Heart left ventricle (tissue), 16 donors: ENCODE measurements at regions not wholly inside any gene's neighbourhood (a gene's known extent, or its start where the extent isn't known, plus 50 kb on each side); places are given as distances from the start of the nearest gene placed in this dataset.

Experiments used
- ATAC-seq, 4 donors: fragments of 200-7000 bp; cut with Tn5 transposase; one replicate each; pipeline ENCODE4 v1.9.1; 2020 to 2022; ENCODE audit warnings: moderate library complexity in 4 of 4, mild to moderate bottlenecking in 3 of 4, moderate number of reproducible peaks in 1 of 4
- DNase-seq, 5 donors: peaks; one replicate each; pipeline ENCODE4 v3.0.0-alpha.2; 2020
- H3K27ac ChIP-seq, 12 donors: fragments of 200-600 bp; sonication (generic) in 4 of 12; one replicate each; pipeline versions ENCODE4 v1.5.0 to v1.8.0; 2016 to 2022; ENCODE audit warnings: mild to moderate bottlenecking in 2 of 12
- H3K27me3 ChIP-seq, 9 donors: fragments of 200-600 bp; sonication (generic) in 2 of 9; one replicate each; pipeline versions ENCODE4 v1.5.1 to v1.8.0; 2016 to 2022; ENCODE audit warnings: mild to moderate bottlenecking in 3 of 9
- H3K36me3 ChIP-seq, 9 donors: fragments of 200-600 bp; sonication (generic) in 2 of 9; one replicate each; pipeline versions ENCODE4 v1.5.0 to v1.8.0; 2018 to 2022; ENCODE audit warnings: mild to moderate bottlenecking in 2 of 9
- H3K4me1 ChIP-seq, 12 donors: fragments of 200-600 bp; sonication (generic) in 4 of 12; one replicate each; pipeline versions ENCODE4 v1.5.0 to v1.8.0; 2016 to 2022; ENCODE audit warnings: mild to moderate bottlenecking in 3 of 12
- H3K4me3 ChIP-seq, 12 donors: fragments of 200-600 bp; sonication (generic) in 4 of 12; one replicate each; pipeline versions ENCODE4 v1.5.0 to v1.8.0; 2017 to 2022; ENCODE audit warnings: mild to moderate bottlenecking in 9 of 12, moderate library complexity in 4 of 12
- H3K9me3 ChIP-seq, 12 donors: fragments of 200-600 bp; sonication (generic) in 4 of 12; one replicate each; pipeline versions ENCODE4 v1.5.0 to v1.8.0; 2016 to 2022; ENCODE audit warnings: mild to moderate bottlenecking in 1 of 12
- CTCF ChIP-seq, 12 donors: fragments of 200-600 bp; sonication (generic) in 4 of 12; IDR thresholded peaks; one replicate each; pipeline versions ENCODE4 v1.5.0 to v1.8.0; 2018 to 2022; ENCODE audit warnings: antibody characterized with exemption in 12 of 12, mild to moderate bottlenecking in 5 of 12
- POLR2A ChIP-seq, 2 donors: fragments of 450-650 bp; IDR thresholded peaks; one replicate each; pipeline ENCODE4 v1.6.1; 2017; ENCODE audit warnings: antibody characterized with exemption in 2 of 2, mild to moderate bottlenecking in 2 of 2, moderate library complexity in 2 of 2
- WGBS, 4 donors: extraction: QIAGEN DNeasy Blood & Tissue Kit in 2 of 4; methylation state at CpG; one replicate each; pipeline versions ENCODE4 v1.1.5 to v1.1.7; 2013 to 2018; 5-methylcytosine and 5-hydroxymethylcytosine counted together
- intact Hi-C, 10 donors: fragments of 100-400 bp; cut with DNase I; formaldehyde crosslinking; loops; one replicate each; pipeline versions ENCODE4 v1.11.1 to v1.14.2; 2022
- donor health status: ischemic (EF 13 %, LVEDD 7.1; RV severe dilation, severe dysfunction).
- donor health status: healthy with polysubstance abuse.
- donor health status: DM: no; HTN: yes; CAD: no.
- donor health status: DM: no; HTN: no; CAD: no.
- donor health status: ischemic (EF 25% LVEDD 6.9; RV normal size, moderate dysfunction).
- donor health status: ischemic (EF 25% LVEDD 5.7; RV mildly dilated, moderate dysfunction).
- donor health status: healthy.
- donor health status: DM: yes; HTN: yes; CAD: no.
- donor health status: ischemic (EF 35%, LVEDD 5.7; RV mildly dilated, moderate dysfunction).
- donor health status: nonischemic (EF 11% LVEDD 7.7; RV severe dilation, severe dysfunction).
- donor health status: DM: yes; HTN: yes; CAD: no.
- donor health status: PGD.
- donor health status: ischemic (EF 29% LVEDD 5.4; RV normal size, mild dysfunction).
- donor health status: nonischemic (EF 23%, LVEDD 6.1; RV moderate dilation, normal function).

GRCh38 chr3:101944308-101944707 is 95.0 kb downstream of the NFKBIZ start:
- peaks cover 0 to 37% (median 14%) of the 10 kb centered on the region in 12 donors for H3K4me1 ChIP-seq
- WGBS, 4 donors: 89 to 92% (median 91%) methylated on average over 3 of the region's 3 CpGs
- intact Hi-C loops: loop anchor here in 2 of 10 donors (10.0 kb wide), 3 partner anchors 120 to 280 kb away; no protein-coding TSS in a partner anchor
- H3K27me3 ChIP-seq: no peaks in the 10 kb centered on the region
- H3K27ac ChIP-seq: no peak overlapping the region
- DNase-seq (no peak), ATAC-seq (no peak)
- H3K36me3 ChIP-seq: no peaks in the 10 kb centered on the region
- no peak for TF ChIP-seq CTCF (IDR thresholded peaks at IDR 0.05)
- no peak for TF ChIP-seq POLR2A (IDR thresholded peaks at IDR 0.05)
- H3K9me3 ChIP-seq: no peaks in the 10 kb centered on the region
- H3K4me3 ChIP-seq: no peak overlapping the region

GRCh38 chr3:101945980-101946379 is 96.7 kb downstream of the NFKBIZ start:
- H3K36me3 ChIP-seq: no peaks in the 10 kb centered on the region
- H3K4me1 ChIP-seq: peaks cover 0 to 27% (median 2%) of the 10 kb centered on the region in 12 donors
- H3K9me3 ChIP-seq: no peaks in the 10 kb centered on the region
- H3K4me3 ChIP-seq: no peak overlapping the region
- TF ChIP-seq CTCF (IDR thresholded peaks at IDR 0.05) (no peak), POLR2A (IDR thresholded peaks at IDR 0.05) (no peak)
- intact Hi-C loops: loop anchor here in 2 of 10 donors (10.0 kb wide), 3 partner anchors 121 to 279 kb away; no protein-coding TSS in a partner anchor
- H3K27me3 ChIP-seq: no peaks in the 10 kb centered on the region
- ATAC-seq: no peak
- no peak overlapping the region for H3K27ac ChIP-seq
- DNase-seq: no peak

- no peak for ATAC-seq
- intact Hi-C loops: loop anchor here in 2 of 10 donors (10.0 kb wide), 3 partner anchors 122 to 278 kb away; no protein-coding TSS in a partner anchor
- Histone ChIP-seq H3K9me3 (no peaks in the 10 kb centered on the region), H3K27me3 (no peaks in the 10 kb centered on the region), H3K4me1 (peaks cover 0 to 18% (median 0%) of the 10 kb centered on the region in 12 donors), H3K4me3 (no peak overlapping the region), H3K36me3 (no peaks in the 10 kb centered on the region), H3K27ac (no peak overlapping the region)
- TF ChIP-seq CTCF (IDR thresholded peaks at IDR 0.05) (no peak), POLR2A (IDR thresholded peaks at IDR 0.05) (no peak)
- WGBS, 4 donors: 76 to 93% (median 91%) methylated on average over 3 of the region's 3 CpGs
- no peak for DNase-seq
Measured at GRCh38 chr3:101946906-101947305, 97.6 kb downstream of the NFKBIZ start.

GRCh38 chr3:101950510-101950909 is 101.2 kb downstream of the NFKBIZ start:
- H3K27ac ChIP-seq: peak overlapping the region in 5 of 12 donors; percentile 30 to 69 (median 59)
- intact Hi-C loops: no loop called here

More at GRCh38 chr3:101950510-101950909, 101.2 kb downstream of the NFKBIZ start:
- DNase-seq (no peak), ATAC-seq (peak in 3 of 4 donors; percentile 75 to 93 (median 85))
- no peak overlapping the region for H3K4me3 ChIP-seq
- H3K36me3 ChIP-seq: no peaks in the 10 kb centered on the region
- H3K27me3 ChIP-seq: no peaks in the 10 kb centered on the region
- no peaks in the 10 kb centered on the region for H3K9me3 ChIP-seq
- WGBS, 4 donors: 81 to 89% (median 89%) methylated on average over 4 of the region's 4 CpGs
- H3K4me1 ChIP-seq: peaks cover 0 to 7% (median 0%) of the 10 kb centered on the region in 12 donors
- TF ChIP-seq CTCF (IDR thresholded peaks at IDR 0.05): no peak
- no peak for TF ChIP-seq POLR2A (IDR thresholded peaks at IDR 0.05)
